T47D (cell line): ENCODE measurements at regions not wholly inside any gene's neighbourhood (a gene's known extent, or its start where the extent isn't known, plus 50 kb on each side); places are given as distances from the start of the nearest gene placed in this dataset.
A peak's percentile ranks its signal among the peaks of the same experiment; 100 is the strongest.

ENCODE experiments used
- DNase-seq, 2 experiments: peaks; one replicate each; pipeline versions ENCODE4 v3.0.0 to v3.0.0-alpha.2; 2011 to 2012; ENCODE audit warnings: low read depth in 1 of 2, low spot score in 1 of 2
- JUND ChIP-seq: IDR thresholded peaks from 2 replicates; pipeline ENCODE4 v1.6.1; 2012; ENCODE audit warnings: low read depth
- in situ Hi-C: cut with HindIII; loops from 2 replicates; pipeline ENCODE4 v1.10.0; 2016; ENCODE audit warnings: low sequenced_read_pairs, low pct_unique_long_range_greater_than_20kb

- in situ Hi-C loops: no loop called here
- no peak for DNase-seq
Measured at GRCh38 chr2:217285926-217286325, 426.1 kb upstream of the TNP1 start.

DNA sequence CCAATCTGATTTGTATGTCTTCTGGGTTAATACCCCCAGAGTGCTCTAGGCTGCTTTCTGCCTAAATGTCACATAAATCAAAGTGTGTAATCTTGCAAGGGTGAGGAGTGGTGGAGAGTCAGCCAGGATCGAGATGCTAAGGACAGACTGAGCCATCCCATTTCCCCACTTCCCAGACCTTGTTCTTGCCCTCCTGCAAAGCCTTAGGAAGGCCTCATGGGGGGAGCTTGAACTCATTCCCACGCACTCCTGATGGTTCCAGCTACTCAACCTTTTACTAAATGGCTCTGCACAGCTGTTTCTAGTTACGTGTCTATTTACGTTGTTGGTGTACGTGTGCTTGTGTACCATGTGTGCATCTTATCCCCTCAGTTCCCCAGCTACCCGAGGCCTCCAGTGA is 423.6 kb upstream of the TNP1 start:
- in situ Hi-C loops: no loop called here
- no peak for DNase-seq
- no peak for TF ChIP-seq JUND

More at GRCh38 chr2:217285926-217286325, 426.1 kb upstream of the TNP1 start:
- TF ChIP-seq JUND: no peak

- no peak for DNase-seq
- no peak for TF ChIP-seq JUND
- in situ Hi-C loops: no loop called here
Measured at GRCh38 chr2:217282531-217282930, 422.7 kb upstream of the TNP1 start.

GRCh38 chr2:217279556-217279955 is 419.7 kb upstream of the TNP1 start:
- no peak for TF ChIP-seq JUND

GRCh38 chr2:217279140-217279539 is 419.3 kb upstream of the TNP1 start:
- in situ Hi-C loops: no loop called here
- DNase-seq: no peak
- TF ChIP-seq JUND: no peak

More at GRCh38 chr2:217279556-217279955, 419.7 kb upstream of the TNP1 start:
- in situ Hi-C loops: no loop called here
- no peak for DNase-seq

DNA sequence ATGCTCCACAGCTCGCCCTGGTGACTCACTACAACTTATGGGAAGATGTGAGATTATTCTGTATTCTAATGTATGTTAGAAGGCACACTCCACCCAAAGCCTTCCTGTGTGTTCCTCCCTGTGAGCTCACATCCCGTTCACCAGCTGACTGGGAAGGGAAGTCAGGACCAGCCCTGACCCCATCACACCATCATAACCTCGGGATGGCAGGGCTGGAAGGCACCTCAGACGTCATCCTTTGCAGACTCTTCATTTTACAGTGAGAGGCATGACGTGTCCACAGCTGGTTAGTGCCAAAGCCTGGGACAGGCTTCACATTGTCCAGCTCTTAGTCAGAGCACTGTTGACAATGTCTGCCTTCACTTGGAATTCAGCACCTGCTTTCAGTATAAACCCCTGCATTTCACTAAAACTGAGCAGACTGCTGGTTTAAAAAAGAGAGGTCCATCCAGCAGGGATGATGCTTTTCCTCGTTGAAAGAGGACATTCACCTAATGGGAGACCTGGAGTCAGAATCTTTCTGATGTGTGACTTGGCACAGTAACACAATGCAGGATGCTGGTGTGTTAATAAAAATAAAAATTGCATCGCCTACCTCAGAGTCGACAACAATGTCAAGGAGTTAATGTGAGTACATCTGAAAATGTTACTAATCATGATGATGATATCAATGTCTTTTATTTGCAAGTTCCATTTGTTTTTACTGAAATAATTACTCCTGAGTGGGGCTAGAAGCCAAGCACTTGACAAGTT is 418.0 kb upstream of the TNP1 start:
- in situ Hi-C loops: no loop called here
- TF ChIP-seq JUND: no peak
- DNase-seq: no peak

DNA sequence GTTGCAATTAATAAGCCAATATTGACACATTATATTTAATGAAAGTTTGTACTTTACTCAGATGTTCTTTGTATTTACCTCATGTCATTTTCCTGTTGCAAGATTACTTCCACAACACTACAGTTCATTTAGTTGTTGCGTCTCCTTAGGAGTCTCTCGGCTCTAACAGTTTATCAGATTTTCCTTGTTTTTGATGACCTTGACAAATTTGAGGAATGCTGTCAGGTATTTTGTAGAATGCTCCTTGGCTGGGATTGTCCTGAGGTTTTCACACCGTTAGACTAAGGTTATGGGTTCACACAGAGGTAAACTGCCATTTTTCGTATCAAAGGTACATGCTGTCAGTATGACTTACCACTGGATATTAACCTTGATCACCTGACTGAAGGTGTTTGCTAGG is 416.6 kb upstream of the TNP1 start:
- DNase-seq: no peak
- in situ Hi-C loops: no loop called here
- TF ChIP-seq JUND: no peak

GRCh38 chr2:217275091-217275490 is 415.2 kb upstream of the TNP1 start:
- DNase-seq: no peak
- no peak for TF ChIP-seq JUND
- in situ Hi-C loops: no loop called here

DNA sequence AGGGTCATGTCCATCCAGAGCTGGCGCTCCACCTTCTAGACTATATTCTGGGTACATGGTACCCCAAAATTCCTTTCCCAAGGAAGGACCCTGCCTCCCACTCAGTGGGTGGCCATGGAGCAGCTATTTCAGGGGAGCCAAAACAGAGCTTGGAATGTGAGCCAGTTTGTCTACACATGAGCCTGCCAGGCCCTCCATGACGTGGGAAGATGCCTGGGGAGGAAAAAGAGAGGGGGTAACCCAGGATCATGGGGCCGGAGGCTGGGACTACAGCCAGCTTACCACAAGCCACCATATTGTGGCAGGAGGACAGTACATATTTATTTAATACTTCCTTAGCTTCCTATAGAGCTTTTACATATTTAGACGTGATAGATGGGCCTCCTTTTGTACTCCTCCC is 414.7 kb upstream of the TNP1 start:
- no peak for TF ChIP-seq JUND
- in situ Hi-C loops: no loop called here
- DNase-seq: no peak

GRCh38 chr2:217273851-217274250 is 414.0 kb upstream of the TNP1 start:
- no peak for TF ChIP-seq JUND

DNA sequence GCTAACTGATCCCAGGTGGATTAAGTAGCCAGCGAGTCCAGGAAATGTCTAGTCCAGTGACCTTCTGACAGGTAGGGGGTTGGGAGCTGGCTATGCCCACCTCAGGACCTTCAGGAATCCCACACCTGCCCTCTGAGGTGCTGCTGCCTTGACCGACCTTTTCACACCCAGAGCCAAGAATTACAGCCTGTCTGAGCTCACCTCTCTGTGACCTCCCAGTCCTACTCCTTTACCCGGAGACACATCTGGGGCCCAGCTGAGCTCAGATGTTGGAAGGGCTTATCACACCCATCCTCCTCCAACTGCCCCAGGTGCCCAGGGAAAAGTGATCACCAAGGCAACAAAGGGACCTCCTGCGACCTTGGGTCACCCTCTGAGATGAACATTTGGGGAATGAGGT is 413.3 kb upstream of the TNP1 start:
- no peak for DNase-seq
- in situ Hi-C loops: no loop called here
- TF ChIP-seq JUND: no peak

More at GRCh38 chr2:217273851-217274250, 414.0 kb upstream of the TNP1 start:
- no peak for DNase-seq
- in situ Hi-C loops: no loop called here

DNA sequence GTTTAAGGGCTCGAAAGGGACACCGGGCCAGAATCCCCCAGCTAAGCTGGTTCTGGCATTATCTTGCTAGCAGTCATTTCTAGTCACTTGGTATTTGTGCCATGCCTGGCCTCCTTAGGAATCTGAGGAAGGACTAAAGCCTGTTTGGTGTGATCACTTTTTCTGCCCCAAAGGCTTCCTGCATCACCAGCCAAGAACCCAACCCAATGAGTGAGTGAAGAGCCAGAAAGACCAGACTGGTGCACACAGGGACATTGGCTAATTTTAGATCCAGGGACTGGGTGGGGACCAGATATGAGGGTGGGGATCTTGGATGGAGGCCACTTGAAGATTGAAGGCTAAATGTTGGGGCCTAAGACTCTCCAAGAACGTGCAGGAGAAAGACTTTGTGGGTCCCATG is 411.9 kb upstream of the TNP1 start:
- in situ Hi-C loops: no loop called here
- DNase-seq: peak in 1 of 2 experiments; percentile 52
- no peak for TF ChIP-seq JUND

DNA sequence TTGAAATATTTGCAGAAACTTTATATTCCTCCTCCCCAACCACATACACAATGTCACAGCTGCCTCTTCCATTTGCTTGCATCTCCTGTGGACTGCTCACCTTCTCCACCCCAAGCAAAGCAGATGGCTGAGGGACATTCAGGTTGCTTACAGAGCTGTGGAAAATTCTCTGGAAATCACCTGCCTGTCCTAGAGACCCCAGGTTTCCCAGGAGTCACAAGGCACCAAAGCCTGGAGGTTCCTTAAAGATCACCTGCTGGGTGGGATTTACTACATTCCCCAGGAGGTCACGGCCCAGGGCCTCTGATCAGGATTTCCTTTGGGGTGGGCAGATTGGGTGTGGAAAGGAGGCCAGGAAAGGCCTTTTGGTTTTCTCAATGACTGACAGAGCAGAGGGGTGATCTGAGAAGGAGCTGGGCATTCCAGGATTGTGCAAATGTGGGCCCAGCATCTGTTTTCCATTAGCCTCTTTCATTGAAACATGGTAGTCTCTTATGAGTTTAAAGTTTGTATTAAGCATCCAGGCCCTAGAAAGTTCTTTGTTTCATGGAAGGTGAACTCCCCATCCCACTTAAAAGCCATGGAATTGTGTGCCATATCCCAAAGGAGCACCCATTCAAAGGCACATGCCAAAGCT is 410.7 kb upstream of the TNP1 start:
- no peak for TF ChIP-seq JUND
- no peak for DNase-seq
- in situ Hi-C loops: no loop called here
